HEK293 (cell line): ENCODE measurements at regions not wholly inside any gene's neighbourhood (a gene's known extent, or its start where the extent isn't known, plus 50 kb on each side); places are given as distances from the start of the nearest gene placed in this dataset.

Experiments used
- ZNF239 ChIP-seq: fragments of 450-650 bp; formaldehyde crosslinking; IDR thresholded peaks from 2 replicates; pipeline ENCODE4 v1.5.1; 2016; ENCODE audit warnings: missing biosample characterization, missing genetic modification characterization
- ZNF266 ChIP-seq: fragments of 450-650 bp; formaldehyde crosslinking; IDR thresholded peaks from 2 replicates; pipeline ENCODE4 v1.5.1; 2016; ENCODE audit warnings: missing biosample characterization, missing genetic modification characterization, low read depth
- ZNF555 ChIP-seq: fragments of 450-650 bp; formaldehyde crosslinking; conservative IDR thresholded peaks from 2 replicates; pipeline ENCODE4 v1.5.1; 2017; ENCODE audit warnings: missing biosample characterization, mild to moderate bottlenecking, missing genetic modification characterization, inconsistent platforms
- TF ChIP-seq, protein P1 (sequence below): fragments of 450-650 bp; formaldehyde crosslinking; IDR thresholded peaks from 2 replicates; pipeline ENCODE4 v1.5.1; 2016; ENCODE audit warnings: missing biosample characterization, missing genetic modification characterization
- TF ChIP-seq, protein P2 (sequence below): fragments of 450-650 bp; formaldehyde crosslinking; conservative IDR thresholded peaks from 2 replicates; pipeline ENCODE4 v1.5.1; 2016; ENCODE audit warnings: low read depth, missing biosample characterization, missing genetic modification characterization

DNA sequence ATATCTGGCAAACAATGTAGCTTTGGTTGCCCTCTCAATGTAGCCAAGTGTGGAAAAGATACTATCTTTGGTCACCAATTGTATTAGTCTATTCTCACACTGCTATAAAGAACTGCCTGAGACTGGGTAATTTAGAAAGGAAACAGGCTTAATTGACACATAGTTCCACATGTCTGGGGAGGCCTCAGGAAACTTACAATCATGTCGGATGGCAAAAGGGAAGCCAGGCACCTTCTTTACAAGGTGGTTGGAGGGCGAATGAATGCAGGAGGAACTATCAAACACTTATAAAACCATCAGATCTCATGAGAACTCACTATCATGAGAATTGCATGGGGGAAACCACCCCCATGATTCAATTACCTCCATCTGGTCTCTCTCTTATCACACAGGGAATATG lies 133.1 kb upstream of the TBCA start:
- TF ChIP-seq, protein P1, sequence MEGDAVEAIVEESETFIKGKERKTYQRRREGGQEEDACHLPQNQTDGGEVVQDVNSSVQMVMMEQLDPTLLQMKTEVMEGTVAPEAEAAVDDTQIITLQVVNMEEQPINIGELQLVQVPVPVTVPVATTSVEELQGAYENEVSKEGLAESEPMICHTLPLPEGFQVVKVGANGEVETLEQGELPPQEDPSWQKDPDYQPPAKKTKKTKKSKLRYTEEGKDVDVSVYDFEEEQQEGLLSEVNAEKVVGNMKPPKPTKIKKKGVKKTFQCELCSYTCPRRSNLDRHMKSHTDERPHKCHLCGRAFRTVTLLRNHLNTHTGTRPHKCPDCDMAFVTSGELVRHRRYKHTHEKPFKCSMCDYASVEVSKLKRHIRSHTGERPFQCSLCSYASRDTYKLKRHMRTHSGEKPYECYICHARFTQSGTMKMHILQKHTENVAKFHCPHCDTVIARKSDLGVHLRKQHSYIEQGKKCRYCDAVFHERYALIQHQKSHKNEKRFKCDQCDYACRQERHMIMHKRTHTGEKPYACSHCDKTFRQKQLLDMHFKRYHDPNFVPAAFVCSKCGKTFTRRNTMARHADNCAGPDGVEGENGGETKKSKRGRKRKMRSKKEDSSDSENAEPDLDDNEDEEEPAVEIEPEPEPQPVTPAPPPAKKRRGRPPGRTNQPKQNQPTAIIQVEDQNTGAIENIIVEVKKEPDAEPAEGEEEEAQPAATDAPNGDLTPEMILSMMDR: no peak
- TF ChIP-seq ZNF239 (tag by site-specific recombination): no peak
- TF ChIP-seq ZNF266: no peak
- no peak for TF ChIP-seq ZNF555
- TF ChIP-seq, protein P2, sequence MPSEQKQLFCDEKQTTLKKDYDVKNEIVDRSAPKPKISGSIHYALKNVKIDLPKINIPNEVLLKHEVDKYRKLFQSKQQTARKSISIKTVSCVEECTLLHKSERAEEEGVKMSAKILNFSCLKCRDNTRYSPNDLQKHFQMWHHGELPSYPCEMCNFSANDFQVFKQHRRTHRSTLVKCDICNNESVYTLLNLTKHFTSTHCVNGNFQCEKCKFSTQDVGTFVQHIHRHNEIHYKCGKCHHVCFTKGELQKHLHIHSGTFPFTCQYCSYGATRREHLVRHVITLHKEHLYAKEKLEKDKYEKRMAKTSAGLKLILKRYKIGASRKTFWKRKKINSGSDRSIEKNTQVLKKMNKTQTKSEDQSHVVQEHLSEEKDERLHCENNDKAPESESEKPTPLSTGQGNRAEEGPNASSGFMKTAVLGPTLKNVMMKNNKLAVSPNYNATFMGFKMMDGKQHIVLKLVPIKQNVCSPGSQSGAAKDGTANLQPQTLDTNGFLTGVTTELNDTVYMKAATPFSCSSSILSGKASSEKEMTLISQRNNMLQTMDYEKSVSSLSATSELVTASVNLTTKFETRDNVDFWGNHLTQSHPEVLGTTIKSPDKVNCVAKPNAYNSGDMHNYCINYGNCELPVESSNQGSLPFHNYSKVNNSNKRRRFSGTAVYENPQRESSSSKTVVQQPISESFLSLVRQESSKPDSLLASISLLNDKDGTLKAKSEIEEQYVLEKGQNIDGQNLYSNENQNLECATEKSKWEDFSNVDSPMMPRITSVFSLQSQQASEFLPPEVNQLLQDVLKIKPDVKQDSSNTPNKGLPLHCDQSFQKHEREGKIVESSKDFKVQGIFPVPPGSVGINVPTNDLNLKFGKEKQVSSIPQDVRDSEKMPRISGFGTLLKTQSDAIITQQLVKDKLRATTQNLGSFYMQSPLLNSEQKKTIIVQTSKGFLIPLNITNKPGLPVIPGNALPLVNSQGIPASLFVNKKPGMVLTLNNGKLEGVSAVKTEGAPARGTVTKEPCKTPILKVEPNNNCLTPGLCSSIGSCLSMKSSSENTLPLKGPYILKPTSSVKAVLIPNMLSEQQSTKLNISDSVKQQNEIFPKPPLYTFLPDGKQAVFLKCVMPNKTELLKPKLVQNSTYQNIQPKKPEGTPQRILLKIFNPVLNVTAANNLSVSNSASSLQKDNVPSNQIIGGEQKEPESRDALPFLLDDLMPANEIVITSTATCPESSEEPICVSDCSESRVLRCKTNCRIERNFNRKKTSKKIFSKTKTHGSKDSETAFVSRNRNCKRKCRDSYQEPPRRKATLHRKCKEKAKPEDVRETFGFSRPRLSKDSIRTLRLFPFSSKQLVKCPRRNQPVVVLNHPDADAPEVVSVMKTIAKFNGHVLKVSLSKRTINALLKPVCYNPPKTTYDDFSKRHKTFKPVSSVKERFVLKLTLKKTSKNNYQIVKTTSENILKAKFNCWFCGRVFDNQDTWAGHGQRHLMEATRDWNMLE (tag by site-specific recombination): no peak
